Testis (tissue), 2 donors: ENCODE measurements at regions not wholly inside any gene's neighbourhood (a gene's known extent, or its start where the extent isn't known, plus 50 kb on each side); places are given as distances from the start of the nearest gene placed in this dataset.
"Not testable (repeated sequence)": the region's sequence is repeated elsewhere in the genome, so short reads cannot be mapped to it uniquely, and the experiment has no call there.

Source experiments
- DNase-seq: peaks from one replicate; pipeline ENCODE4 v3.0.0-alpha.2; 2019
- H3K27ac ChIP-seq, 2 donors: fragments of 200-600 bp; sonication (generic); one replicate each; pipeline ENCODE4 v1.5.1; 2019
- H3K27me3 ChIP-seq: fragments of 200-600 bp; sonication (generic); one replicate; pipeline ENCODE4 v1.5.1; 2019
- H3K36me3 ChIP-seq: fragments of 200-600 bp; sonication (generic); one replicate; pipeline ENCODE4 v1.5.1; 2017; ENCODE audit warnings: low read depth; ENCODE audit errors: missing control alignments
- H3K4me1 ChIP-seq: fragments of 200-600 bp; sonication (generic); one replicate; pipeline ENCODE4 v1.5.1; 2019
- H3K4me3 ChIP-seq, 2 donors: fragments of 200-600 bp; sonication (generic); one replicate each; pipeline ENCODE4 v1.5.1; 2017 to 2019
- H3K9me3 ChIP-seq: fragments of 200-600 bp; sonication (generic); one replicate; pipeline ENCODE4 v1.5.1; 2017
- CTCF ChIP-seq, 3 experiments: fragments of 450-650 bp in 2 of 3; fragments of 200-600 bp in 1 of 3; sonication (generic) in 1 of 3; IDR thresholded peaks; one replicate each; pipeline ENCODE4 v1.5.1; 2016 to 2019; ENCODE audit warnings: antibody characterized with exemption in 3 of 3, mild to moderate bottlenecking in 2 of 3, moderate library complexity in 1 of 3
- POLR2A ChIP-seq: fragments of 450-650 bp; IDR thresholded peaks from one replicate; pipeline ENCODE4 v1.6.1; 2017; ENCODE audit warnings: antibody characterized with exemption, mild to moderate bottlenecking, moderate library complexity
- WGBS, 2 donors: methylation state at CpG; one replicate each; pipeline ENCODE4 v1.1.5; 2018; 5-methylcytosine and 5-hydroxymethylcytosine counted together
- intact Hi-C: fragments of 100-400 bp; cut with DNase I; formaldehyde crosslinking; loops from one replicate; pipeline ENCODE4 v1.15.1; 2023; ENCODE audit warnings: low total_unique reads

- TF ChIP-seq CTCF (IDR thresholded peaks at IDR 0.05): no peak
- no peak for TF ChIP-seq POLR2A
- WGBS, 2 donors: 52 to 74% methylated on average over 1 of the region's 1 CpG
- H3K4me3 ChIP-seq: no peak overlapping the region
Observed at GRCh38 chr2:41199334-41199733, 747.4 kb upstream of the SLC8A1 start.

GRCh38 chr2:41204315-41204714, 752.4 kb upstream of the SLC8A1 start:
- no peak for TF ChIP-seq POLR2A
- TF ChIP-seq CTCF (IDR thresholded peaks at IDR 0.05): no peak
- intact Hi-C loops: no loop called here
- WGBS, 2 donors: 77 to 82% methylated on average over 3 of the region's 3 CpGs

More at GRCh38 chr2:41199334-41199733, 747.4 kb upstream of the SLC8A1 start:
- intact Hi-C loops: no loop called here
- no peaks in the 10 kb centered on the region for H3K4me1 ChIP-seq
- no peaks in the 10 kb centered on the region for H3K36me3 ChIP-seq
- H3K27ac ChIP-seq: no peak overlapping the region
- DNase-seq: no peak
- H3K9me3 ChIP-seq: no peaks in the 10 kb centered on the region
- H3K27me3 ChIP-seq: no peaks in the 10 kb centered on the region

GRCh38 chr2:41206004-41206403, 754.1 kb upstream of the SLC8A1 start:
- intact Hi-C loops: no loop called here
- no peaks in the 10 kb centered on the region for H3K36me3 ChIP-seq
- no peaks in the 10 kb centered on the region for H3K9me3 ChIP-seq
- no peak overlapping the region for H3K4me3 ChIP-seq
- H3K27me3 ChIP-seq: no peaks in the 10 kb centered on the region
- H3K4me1 ChIP-seq: no peaks in the 10 kb centered on the region
- H3K27ac ChIP-seq: peak overlapping the region in 1 of 2 donors; percentile 11
- peak; percentile 18 for DNase-seq
- 44 to 51% methylated on average over 1 of the region's 1 CpG for WGBS, 2 donors
- TF ChIP-seq CTCF (IDR thresholded peaks at IDR 0.05): no peak
- no peak for TF ChIP-seq POLR2A

More at GRCh38 chr2:41204315-41204714, 752.4 kb upstream of the SLC8A1 start:
- H3K27ac ChIP-seq: no peak overlapping the region
- DNase-seq: no peak
- H3K27me3 ChIP-seq: no peaks in the 10 kb centered on the region
- H3K4me1 ChIP-seq: no peaks in the 10 kb centered on the region
- no peaks in the 10 kb centered on the region for H3K36me3 ChIP-seq
- no peaks in the 10 kb centered on the region for H3K9me3 ChIP-seq
- H3K4me3 ChIP-seq: no peak overlapping the region

GRCh38 chr2:41207578-41207977, 755.7 kb upstream of the SLC8A1 start:
- no peak for DNase-seq
- no peaks in the 10 kb centered on the region for H3K4me1 ChIP-seq
- no peak overlapping the region for H3K4me3 ChIP-seq
- WGBS, 2 donors: 95 to 96% methylated on average over 2 of the region's 2 CpGs
- H3K27ac ChIP-seq: no peak overlapping the region
- no peak for TF ChIP-seq POLR2A
- TF ChIP-seq CTCF (IDR thresholded peaks at IDR 0.05): no peak
- H3K27me3 ChIP-seq: no peaks in the 10 kb centered on the region
- intact Hi-C loops: no loop called here
- H3K9me3 ChIP-seq: no peaks in the 10 kb centered on the region
- H3K36me3 ChIP-seq: no peaks in the 10 kb centered on the region

GRCh38 chr2:41210030-41210429, 758.1 kb upstream of the SLC8A1 start:
- H3K4me1 ChIP-seq, H3K27ac ChIP-seq, H3K9me3 ChIP-seq, H3K4me3 ChIP-seq, H3K27me3 ChIP-seq, intact Hi-C loops, H3K36me3 ChIP-seq, DNase-seq: not testable (repeated sequence)
- WGBS, 2 donors: 53 to 89% methylated on average over 4 of the region's 4 CpGs
